ENCODE measurements at regions not wholly inside any gene's neighbourhood (a gene's known extent, or its start where the extent isn't known, plus 50 kb on each side); places are given as distances from the start of the nearest gene placed in this dataset.
A peak's percentile ranks its signal among the peaks of the same experiment; 100 is the strongest.

GRCh38 chr2:6554466-6554865, 311.2 kb downstream of the CMPK2 start:
- no peak for DNase-seq

- no peak for DNase-seq
Measured at GRCh38 chr2:6556755-6557154, 309.0 kb downstream of the CMPK2 start.

DNA sequence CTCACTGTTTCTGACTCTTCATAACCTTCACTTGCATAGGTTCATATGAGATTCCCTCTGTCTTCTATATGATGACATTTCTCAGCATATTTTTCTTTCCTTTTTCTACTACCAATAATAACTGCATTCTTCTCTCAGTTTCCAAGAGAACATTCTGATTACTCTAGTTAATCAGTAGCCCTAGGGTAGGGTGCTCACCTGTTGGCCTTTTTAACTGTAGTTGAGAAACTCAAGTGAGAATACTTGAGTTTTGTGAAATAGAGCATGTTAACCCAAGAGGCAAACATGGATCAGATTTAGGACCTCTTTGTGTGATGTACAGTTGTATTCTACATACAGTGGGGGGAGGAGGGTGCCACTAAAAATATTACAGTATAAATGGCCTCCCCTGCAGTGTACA, 308.0 kb downstream of the CMPK2 start:
- no peak for DNase-seq

DNA sequence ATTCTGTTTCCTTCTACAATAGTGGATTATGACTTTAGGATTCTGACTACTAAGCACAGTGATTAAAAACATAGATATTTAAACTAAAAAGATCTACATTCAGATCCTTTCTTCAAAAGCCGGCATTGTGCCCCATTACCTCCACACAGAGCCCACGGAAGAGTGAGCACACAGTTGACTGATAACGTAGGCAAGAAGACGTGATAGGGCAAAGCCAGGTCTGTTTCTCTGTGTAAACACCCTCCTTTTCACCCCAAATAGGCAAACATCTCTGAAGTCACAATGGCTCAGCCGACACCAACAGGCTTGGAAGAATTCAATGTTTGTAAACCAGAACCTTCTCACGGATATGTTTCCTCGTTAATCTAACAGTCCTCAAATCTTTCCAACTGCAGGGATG, 302.9 kb downstream of the CMPK2 start:
- no peak for DNase-seq

DNA sequence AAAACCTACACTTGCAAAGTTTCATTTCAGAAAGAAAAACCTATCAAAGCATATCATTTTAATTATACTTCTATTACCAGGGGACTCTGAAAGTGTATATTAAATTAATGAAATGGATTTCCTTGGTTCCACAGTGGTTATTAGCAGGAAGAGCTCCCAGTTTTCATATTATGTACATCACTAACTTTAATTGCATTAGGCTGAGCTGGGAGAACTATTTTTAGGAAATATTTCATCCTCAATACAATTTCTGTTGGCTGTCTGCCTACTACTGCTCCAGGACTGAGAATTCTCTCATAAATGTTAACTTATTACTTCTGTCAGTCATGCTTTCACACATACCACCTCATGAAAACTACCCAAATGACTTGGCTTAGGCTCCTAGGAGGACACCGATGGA, 301.4 kb downstream of the CMPK2 start:
- no peak for DNase-seq

DNA sequence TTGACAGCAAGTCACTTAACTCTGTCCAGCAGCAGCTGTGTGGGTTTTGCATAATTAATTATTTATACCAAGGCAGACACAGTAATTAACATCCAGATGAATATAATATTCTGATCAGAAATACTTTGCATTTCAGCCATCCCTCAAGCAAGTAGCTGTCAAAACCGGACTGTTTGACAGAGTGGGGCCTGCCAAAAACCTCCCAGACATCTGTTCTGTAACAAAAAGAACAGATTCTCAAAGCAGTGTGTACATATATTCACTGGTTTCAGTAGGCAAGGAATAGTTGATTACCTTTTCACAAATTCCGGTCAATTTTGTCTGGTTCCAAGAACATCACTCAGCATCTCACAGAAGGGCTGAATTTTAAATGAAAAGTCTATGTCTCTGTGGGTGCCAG, 291.6 kb downstream of the CMPK2 start:
- no peak for DNase-seq

GRCh38 chr2:6576302-6576701, 289.4 kb downstream of the CMPK2 start:
- no peak for DNase-seq

GRCh38 chr2:6577960-6578359, 287.7 kb downstream of the CMPK2 start:
- no peak for DNase-seq

DNA sequence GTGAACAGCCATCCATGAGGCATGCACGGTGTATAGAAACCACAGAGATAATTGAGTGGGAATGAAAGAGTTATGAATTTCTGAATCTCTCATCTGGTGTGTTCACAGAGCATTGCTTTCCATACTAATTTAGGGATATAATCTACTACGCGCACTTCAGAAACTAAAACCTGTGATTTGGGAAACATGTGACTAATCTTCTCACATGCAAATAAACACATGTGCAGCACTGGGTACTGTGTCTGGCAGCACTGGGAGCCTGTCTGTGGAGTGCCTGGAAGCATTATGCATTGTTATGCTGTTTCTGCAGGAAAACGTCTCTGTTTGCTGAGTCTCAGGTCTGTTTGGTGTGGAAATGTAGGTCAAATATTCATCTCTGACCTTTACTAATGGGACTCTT, 287.3 kb downstream of the CMPK2 start:
- DNase-seq, result no peak

GRCh38 chr2:6579281-6579680, 286.4 kb downstream of the CMPK2 start:
- no peak for DNase-seq

DNA sequence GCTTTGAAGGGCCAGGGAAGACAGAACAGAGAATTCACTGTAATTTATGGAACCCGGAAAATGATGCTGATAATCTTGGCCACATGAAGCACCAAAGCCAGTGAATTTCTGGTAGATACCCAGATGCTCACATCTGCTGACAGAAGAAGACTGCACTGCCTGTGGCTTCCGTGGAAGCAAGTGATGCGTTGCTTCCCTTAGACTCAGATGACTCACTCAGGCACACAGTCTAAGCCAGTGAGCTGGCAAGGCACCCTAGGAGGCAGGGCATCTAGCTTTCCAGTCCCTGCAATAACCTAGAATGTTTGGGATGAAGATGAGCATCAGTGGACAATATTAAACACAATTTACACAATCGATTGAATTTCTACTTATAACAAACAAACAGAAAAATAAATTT, 284.7 kb downstream of the CMPK2 start:
- no peak for DNase-seq

GRCh38 chr2:6589150-6589549, 276.6 kb downstream of the CMPK2 start:
- no peak for DNase-seq

- no peak for DNase-seq
Measured at GRCh38 chr2:6590442-6590841, 275.3 kb downstream of the CMPK2 start.

DNA sequence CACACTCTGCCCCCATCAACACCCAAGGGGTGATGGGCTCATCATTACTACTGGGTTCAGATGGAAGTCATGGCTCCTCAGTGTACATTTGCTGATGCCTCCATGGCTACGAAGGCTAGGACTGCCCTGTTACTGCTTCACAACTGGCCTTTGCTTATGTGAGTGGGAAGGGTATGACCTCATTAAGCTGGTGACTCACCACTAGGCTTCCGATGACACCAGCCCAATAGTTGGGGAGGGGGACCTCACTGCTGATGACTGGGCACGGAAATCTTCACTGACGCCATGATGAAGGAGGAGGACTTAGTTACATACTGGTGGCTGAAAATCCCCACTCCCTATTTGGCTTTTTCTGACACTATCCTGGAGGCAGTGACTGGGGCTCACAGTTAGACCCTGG, 263.2 kb downstream of the CMPK2 start:
- DNase-seq, result no peak

DNA sequence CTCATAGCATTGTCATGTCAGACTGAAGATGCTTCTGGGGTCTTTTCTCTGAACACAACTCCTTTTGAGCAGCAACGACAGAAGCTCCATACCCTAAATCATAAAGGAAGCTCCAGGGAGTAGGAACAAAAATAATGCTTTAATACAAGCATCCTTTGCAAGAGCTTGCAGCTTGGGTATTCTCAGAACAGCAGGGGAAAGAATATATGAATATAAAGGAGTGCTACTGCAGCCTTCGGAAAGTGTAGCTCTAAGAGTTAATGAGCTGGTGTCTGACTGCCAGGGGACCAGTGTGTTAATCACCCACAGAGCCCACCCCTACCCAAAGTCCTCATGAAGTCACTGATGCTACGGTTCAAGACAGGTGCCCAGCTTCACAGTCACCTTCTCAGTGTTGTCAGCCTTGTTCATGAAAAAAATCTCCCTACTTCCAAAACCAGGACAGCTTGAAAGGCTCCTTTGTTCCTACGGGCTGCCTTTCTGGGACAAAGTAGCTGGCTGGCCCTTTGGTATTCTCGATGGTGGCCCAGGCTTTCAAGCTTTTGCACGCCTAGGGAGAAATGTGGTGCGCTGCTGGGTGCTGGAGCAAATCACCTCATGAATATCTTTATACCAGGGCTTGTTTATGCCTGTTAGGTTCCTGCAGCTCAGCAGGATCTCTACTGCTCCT, 259.7 kb downstream of the CMPK2 start:
- no peak for DNase-seq

GRCh38 chr2:6617794-6618193, 247.9 kb downstream of the CMPK2 start:
- no peak for DNase-seq

- DNase-seq, result no peak
Measured at GRCh38 chr2:6618201-6618600, 247.5 kb downstream of the CMPK2 start.

GRCh38 chr2:6623746-6624145, 242.0 kb downstream of the CMPK2 start:
- no peak for DNase-seq

GRCh38 chr2:6626401-6627012, 239.2 kb downstream of the CMPK2 start:
- no peak for DNase-seq

DNA sequence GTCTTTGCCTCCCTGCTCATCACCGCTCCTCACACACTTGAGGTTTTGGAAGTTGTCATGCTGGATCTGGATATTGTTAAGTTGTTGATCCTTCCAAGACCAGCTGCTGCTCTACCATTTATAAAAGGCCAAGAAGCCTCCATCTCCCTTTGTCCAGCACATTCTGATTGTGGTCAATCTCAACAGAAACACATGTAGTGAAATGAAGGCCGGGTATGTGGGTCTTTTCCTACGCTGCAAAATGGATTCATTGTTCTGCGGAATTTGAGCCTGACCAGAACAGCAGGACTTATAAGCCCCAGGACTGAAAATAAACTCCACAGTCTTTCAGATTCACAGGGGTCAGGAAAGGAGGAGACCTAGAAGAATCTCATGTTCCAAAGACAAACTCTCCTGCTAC, 238.4 kb downstream of the CMPK2 start:
- no peak for DNase-seq

GRCh38 chr2:6630209-6630608, 235.5 kb downstream of the CMPK2 start:
- no peak for DNase-seq

DNA sequence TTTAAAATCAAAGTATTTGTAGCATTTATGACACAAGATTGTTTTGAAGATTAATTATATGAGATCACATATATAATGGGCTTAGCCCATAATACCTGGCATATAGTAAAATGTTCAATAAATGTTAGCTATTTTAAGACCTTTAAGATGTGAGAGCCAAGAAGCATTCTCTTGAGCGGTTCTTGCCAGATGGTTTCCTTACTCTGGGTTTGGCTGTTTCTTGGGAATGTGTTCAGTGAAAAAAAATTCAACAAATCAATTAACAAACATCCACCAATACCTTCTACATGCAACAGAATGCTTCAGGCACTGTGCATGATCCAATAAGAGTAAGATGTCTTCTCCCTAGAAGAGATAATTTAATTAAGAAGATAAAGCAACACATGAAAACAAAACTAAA, 230.4 kb downstream of the CMPK2 start:
- DNase-seq, result no peak

GRCh38 chr2:6637330-6637729, 228.4 kb downstream of the CMPK2 start:
- no peak for DNase-seq

GRCh38 chr2:6639929-6640620, 225.6 kb downstream of the CMPK2 start:
- peak; percentile 42 for DNase-seq

DNA sequence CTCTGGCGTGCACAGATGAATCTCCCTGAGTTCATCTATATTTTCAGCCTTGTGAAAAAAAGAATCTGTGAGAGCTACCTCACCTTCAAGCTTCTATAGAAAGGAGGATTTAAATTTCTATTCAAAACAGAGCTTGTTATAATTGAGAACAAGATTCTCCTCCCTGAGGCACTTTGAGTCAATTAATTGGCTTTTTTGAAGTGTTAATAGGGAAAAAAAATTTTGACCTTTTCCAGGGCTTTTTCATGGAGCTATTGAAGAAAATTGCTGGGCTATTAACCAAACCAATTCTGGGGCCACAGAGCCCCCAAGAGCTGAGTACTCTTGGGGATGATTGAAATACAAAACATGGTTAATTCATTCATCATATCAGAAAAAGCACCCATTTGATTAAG, 225.1 kb downstream of the CMPK2 start:
- DNase-seq, result no peak

Measured in NCI-H524 treated with DMSO at 0.1 percent for 48 hours (cell line).